ENCODE measurements at regions not wholly inside any gene's neighbourhood (a gene's known extent, or its start where the extent isn't known, plus 50 kb on each side); places are given as distances from the start of the nearest gene placed in this dataset.

DNA sequence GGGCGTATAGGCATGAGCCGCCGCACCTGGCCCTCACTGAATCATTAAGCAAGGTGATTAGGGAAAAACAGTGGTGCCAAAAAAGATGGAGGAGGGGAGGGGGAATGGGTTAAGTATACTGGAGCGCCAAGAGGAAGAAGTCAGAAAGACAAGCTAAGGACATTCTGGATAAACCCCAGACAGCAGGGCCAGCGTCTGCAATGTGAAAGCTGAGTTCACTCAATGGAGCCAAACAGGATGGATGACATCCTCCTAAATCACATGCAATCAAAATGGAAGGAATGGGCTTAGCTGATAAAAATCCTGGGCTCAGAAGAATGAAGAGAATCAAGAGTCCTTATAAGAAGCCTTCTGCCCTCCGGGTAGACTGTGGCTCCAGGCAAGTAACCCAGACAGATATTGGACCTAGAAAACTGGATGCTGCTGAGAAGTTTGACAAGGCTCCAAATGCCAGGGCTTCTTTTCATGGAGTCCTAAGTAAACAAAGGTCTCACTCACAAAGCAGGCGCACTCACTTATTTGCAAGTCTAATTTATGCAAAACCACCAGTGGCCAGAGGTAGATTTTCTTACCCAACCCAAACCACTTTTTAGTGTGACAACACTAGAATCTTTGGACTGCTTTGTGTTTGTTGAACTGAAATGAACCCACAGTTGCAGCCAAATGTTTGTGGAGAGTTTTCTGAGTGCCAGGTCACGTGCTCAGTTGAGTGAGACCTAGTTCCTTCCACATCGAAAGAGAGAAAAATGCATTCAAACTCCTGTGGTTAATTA lies 519.1 kb upstream of the AUTS2 start:
- TF ChIP-seq, protein P1, sequence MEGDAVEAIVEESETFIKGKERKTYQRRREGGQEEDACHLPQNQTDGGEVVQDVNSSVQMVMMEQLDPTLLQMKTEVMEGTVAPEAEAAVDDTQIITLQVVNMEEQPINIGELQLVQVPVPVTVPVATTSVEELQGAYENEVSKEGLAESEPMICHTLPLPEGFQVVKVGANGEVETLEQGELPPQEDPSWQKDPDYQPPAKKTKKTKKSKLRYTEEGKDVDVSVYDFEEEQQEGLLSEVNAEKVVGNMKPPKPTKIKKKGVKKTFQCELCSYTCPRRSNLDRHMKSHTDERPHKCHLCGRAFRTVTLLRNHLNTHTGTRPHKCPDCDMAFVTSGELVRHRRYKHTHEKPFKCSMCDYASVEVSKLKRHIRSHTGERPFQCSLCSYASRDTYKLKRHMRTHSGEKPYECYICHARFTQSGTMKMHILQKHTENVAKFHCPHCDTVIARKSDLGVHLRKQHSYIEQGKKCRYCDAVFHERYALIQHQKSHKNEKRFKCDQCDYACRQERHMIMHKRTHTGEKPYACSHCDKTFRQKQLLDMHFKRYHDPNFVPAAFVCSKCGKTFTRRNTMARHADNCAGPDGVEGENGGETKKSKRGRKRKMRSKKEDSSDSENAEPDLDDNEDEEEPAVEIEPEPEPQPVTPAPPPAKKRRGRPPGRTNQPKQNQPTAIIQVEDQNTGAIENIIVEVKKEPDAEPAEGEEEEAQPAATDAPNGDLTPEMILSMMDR (IDR thresholded peaks at IDR 0.05; ENCODE audit: borderline replicate concordance, extremely low read depth, low read length, poor library complexity, severe bottlenecking), result no peak
- no peak for TF ChIP-seq EZH2 (IDR thresholded peaks at IDR 0.05; ENCODE audit: borderline replicate concordance, low read depth, low read length, severe bottlenecking)

Measured in DND-41 (cell line).